ENCODE measurements at regions not wholly inside any gene's neighbourhood (a gene's known extent, or its start where the extent isn't known, plus 50 kb on each side); places are given as distances from the start of the nearest gene placed in this dataset.
A peak's percentile ranks its signal among the peaks of the same experiment; 100 is the strongest.

GRCh38 chr6:95478941-95479340 is 98.4 kb upstream of the MANEA start:
- FAIRE-seq (peak; percentile 98), DNase-seq (ENCODE audit: low spot score in 2 of 2) (no peak)

DNA sequence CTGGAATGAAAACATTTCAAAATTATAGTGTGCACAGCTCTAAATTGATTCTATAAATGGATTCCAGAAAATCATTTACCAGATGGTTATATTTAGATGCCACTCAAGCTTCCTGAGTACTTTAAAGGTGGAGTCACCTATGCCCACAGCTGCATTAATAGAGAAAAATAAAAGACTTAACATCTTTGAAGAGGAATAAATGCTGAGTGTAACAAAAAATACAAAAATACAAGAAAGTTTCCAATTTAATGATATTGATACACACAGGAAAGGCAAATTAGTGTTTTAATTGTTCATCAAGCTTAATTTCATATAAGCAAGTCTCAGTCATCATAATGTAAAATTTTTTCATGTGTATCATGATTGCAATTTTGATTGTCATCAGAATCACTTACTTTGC is 89.5 kb upstream of the MANEA start:
- FAIRE-seq (no peak), DNase-seq (ENCODE audit: low spot score in 2 of 2) (no peak)

- no peak for FAIRE-seq
Observed at GRCh38 chr6:95489185-95489863, 88.0 kb upstream of the MANEA start.

GRCh38 chr6:95496769-95497426 is 80.4 kb upstream of the MANEA start:
- no peak for FAIRE-seq
- no peak for DNase-seq (ENCODE audit: low spot score in 2 of 2)

More at GRCh38 chr6:95489185-95489863, 88.0 kb upstream of the MANEA start:
- no peak for DNase-seq (ENCODE audit: low spot score in 2 of 2)

GRCh38 chr6:95501032-95501904 is 76.1 kb upstream of the MANEA start:
- FAIRE-seq: no peak

GRCh38 chr6:95503568-95503967 is 73.8 kb upstream of the MANEA start:
- DNase-seq (ENCODE audit: low spot score in 2 of 2) (no peak), FAIRE-seq (no peak)

More at GRCh38 chr6:95501032-95501904, 76.1 kb upstream of the MANEA start:
- DNase-seq (ENCODE audit: low spot score in 2 of 2): no peak

DNA sequence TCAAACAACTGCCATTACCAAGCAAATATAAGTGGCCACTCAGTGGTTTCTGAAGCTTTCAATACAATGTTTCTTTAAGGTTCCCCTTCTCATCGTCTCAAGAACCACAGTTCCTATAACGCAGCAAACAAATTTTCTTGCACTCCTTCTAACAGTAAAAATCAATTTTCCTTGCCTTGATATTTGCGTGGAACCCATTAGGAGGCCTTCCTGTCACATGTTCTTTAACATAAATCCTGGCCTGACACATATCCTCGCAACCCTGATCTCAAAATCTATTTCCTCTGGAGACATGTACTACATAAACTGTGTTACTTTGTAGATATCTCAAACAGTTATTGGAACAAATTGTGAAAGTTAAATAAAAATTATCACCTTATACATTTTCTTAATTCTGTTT is 65.9 kb upstream of the MANEA start:
- FAIRE-seq (no peak), DNase-seq (ENCODE audit: low spot score in 2 of 2) (no peak)

GRCh38 chr6:95515975-95516374 is 61.4 kb upstream of the MANEA start:
- DNase-seq (ENCODE audit: low spot score in 2 of 2): no peak
- no peak for FAIRE-seq

DNA sequence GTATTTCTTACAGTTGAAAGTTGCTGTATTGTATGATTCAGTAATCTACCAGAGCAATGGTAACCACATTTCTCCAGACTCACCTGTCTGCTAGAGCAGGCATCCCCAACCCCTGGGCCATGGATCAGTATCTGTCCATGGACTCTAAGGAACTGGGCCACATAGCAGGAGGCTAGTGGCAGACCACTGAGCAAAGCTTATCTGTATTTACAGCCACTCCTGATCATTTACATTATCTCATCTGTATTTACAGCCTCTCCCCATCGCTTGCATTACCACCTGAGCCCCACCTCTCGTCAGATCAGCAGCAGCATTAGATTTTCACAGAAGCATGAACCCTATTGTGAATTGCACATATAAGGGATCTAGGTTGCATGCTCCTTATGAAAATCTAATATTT is 60.3 kb upstream of the MANEA start:
- DNase-seq (ENCODE audit: low spot score in 2 of 2): no peak

GRCh38 chr6:95517568-95517967 is 59.8 kb upstream of the MANEA start:
- no peak for FAIRE-seq

More for the DNA sequence above, 60.3 kb upstream of the MANEA start:
- no peak for FAIRE-seq

DNA sequence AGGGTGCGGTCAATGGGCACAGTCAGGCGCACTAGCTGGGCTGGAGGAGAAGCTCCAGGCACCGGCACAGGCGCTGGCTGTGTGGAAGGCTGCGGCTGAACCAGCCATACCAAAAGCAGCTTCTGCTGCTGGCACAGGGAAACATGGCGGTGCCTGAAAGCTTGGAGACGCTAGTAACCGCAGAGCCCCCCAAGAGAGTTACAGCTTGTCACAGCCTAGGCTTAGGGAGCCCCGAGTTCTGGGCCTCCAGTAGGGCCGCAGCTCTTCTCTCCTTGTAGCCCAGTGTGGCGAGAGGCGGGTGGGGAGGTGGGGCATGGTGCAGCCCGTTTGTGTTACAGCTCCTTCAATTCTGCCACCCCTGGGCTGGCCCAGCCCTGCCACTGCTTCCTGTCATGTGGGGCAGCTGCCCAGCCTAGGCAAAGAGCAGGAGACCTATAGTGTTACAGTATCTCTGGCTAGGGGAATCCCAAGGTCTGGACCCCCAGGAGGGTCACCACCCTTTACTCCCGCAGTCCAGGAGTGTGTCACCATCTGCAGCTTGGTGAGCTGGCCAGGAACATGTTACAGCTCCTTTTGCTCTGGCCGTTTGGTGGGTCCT is 58.6 kb upstream of the MANEA start:
- FAIRE-seq (no peak), DNase-seq (ENCODE audit: low spot score in 2 of 2) (no peak)

More at GRCh38 chr6:95517568-95517967, 59.8 kb upstream of the MANEA start:
- DNase-seq (ENCODE audit: low spot score in 2 of 2): no peak

DNA sequence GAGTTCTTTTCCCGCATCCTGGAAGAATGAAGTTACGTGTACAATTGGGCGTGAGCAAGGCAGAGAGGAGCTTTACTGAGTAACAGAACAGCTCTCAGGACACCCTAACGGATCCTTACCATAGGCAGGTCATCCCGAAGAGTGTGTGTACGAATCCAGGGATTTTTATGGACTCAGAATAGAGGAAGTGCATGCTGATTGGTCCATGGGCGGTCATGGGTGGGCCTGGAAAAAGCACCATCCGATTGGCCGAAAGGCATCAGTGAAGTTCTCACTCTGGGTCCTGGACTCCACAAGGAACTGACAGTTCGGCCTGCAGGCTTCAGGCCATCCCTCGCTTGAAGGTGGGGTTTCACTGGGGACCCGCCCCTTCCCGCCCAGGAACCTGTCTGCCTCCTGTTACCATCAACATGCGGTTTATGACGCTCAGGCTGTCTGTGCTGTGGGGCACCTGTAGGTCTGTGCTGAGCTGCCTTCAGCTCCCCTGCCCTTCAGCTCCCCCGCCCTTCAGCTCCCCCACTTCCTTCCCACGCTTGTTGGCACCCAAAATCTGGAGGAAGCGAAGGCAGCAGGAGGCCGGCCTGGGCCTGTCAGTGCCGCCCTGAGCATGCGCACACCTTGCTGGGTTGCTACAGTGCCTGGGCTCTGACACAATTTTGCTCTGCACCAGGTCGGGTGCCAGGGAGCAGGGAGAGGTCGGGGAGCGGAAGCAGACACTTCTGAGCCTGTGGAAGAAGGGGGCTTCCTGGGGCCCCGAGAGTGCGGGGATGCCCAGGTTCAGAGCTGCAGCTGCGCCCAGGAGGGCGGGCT is 57.9 kb upstream of the MANEA start:
- DNase-seq (ENCODE audit: low spot score in 2 of 2) (no peak), FAIRE-seq (no peak)

GRCh38 chr6:95521181-95521580 is 56.2 kb upstream of the MANEA start:
- DNase-seq (ENCODE audit: low spot score in 2 of 2): no peak

More at GRCh38 chr6:95521181-95521580, 56.2 kb upstream of the MANEA start:
- FAIRE-seq: no peak

Data from frontal cortex (tissue), 3 donors.